Endothelial cell of umbilical vein (primary cell): ENCODE measurements at regions not wholly inside any gene's neighbourhood (a gene's known extent, or its start where the extent isn't known, plus 50 kb on each side); places are given as distances from the start of the nearest gene placed in this dataset.

ENCODE experiments used
- BruUV-seq: library from RNA; stranded (reverse); fragments of 400-500 nt; replicated peaks from 2 replicates; lab custom pipeline; 2021; lab: Mats Ljungman, UMichigan
- CTCF ChIA-PET: fragments of 300-600, 350-600 bp; sonication (Branson Sonifier 250); formaldehyde crosslinking; loops from one replicate; lab custom pipeline; 2021; ENCODE audit warnings: antibody characterized with exemption, inconsistent platforms; lab: Charles Lee
- POLR2A ChIA-PET: fragments of 300-600, 350-600 bp; sonication (Branson Sonifier 250); formaldehyde crosslinking; loops from one replicate; lab custom pipeline; 2021; ENCODE audit warnings: antibody characterized with exemption, inconsistent platforms; lab: Charles Lee
- DNase-seq: peaks from one replicate; pipeline ENCODE4 v3.0.0-alpha.2; 2011; ENCODE audit warnings: low read depth, low spot score
- FAIRE-seq: peaks from 2 replicates; lab custom pipeline; 2011; peaks lifted over from hg19 to GRCh38; lab: Jason Lieb, UNC
- H2AFZ ChIP-seq: 2 replicates; pipeline ENCODE4 v1.6.0; 2012; ENCODE audit warnings: low read depth, low read length, control low read depth, inconsistent platforms
- H3K27ac ChIP-seq: 2 replicates; pipeline ENCODE4 v1.5.1; 2011; ENCODE audit warnings: low read depth, mild to moderate bottlenecking, control low read depth, low read length, moderate library complexity; ENCODE audit not compliant: insufficient read depth
- H3K27me3 ChIP-seq, 2 experiments: 2 replicates each; pipeline versions ENCODE4 v1.6.0 to v1.6.1; 2011; ENCODE audit warnings: low read length in 2 of 2, mixed read lengths in 1 of 2; ENCODE audit not compliant: control insufficient read depth in 2 of 2, insufficient read depth in 2 of 2
- H3K36me3 ChIP-seq, 2 experiments: 2 replicates in 1 of 2; 3 replicates in 1 of 2; pipeline ENCODE4 v1.5.1; 2011; ENCODE audit warnings: low read length in 2 of 2, mild to moderate bottlenecking in 1 of 2, moderate library complexity in 1 of 2; ENCODE audit not compliant: control insufficient read depth in 2 of 2, insufficient read depth in 2 of 2; ENCODE audit errors: extremely low read depth in 1 of 2
- H3K4me1 ChIP-seq: 3 replicates; pipeline ENCODE4 v1.5.1; 2011; ENCODE audit warnings: mild to moderate bottlenecking, low read length; ENCODE audit not compliant: control insufficient read depth, insufficient read depth; ENCODE audit errors: extremely low read depth
- H3K4me2 ChIP-seq: 2 replicates; pipeline ENCODE4 v1.6.1; 2011; ENCODE audit warnings: low read length, control low read depth, mixed read lengths; ENCODE audit not compliant: insufficient read depth
- H3K4me3 ChIP-seq, 3 experiments: fragments of 200-600 bp in 1 of 3; sonication (generic), shearing (Covaris generic) in 1 of 3; replicated peaks in 1 of 3; 2 replicates each; pipeline ENCODE4 v1.5.1; 2011 to 2016; ENCODE audit warnings: control low read depth in 3 of 3, low read length in 3 of 3, mild to moderate bottlenecking in 2 of 3, inconsistent platforms in 1 of 3, low read depth in 1 of 3, moderate library complexity in 1 of 3; ENCODE audit not compliant: insufficient read depth in 1 of 3
- H3K79me2 ChIP-seq: 2 replicates; pipeline ENCODE4 v1.6.0; 2012; ENCODE audit warnings: low read length, inconsistent platforms; ENCODE audit not compliant: control insufficient read depth, insufficient read depth
- H3K9ac ChIP-seq: replicated peaks from 2 replicates; pipeline ENCODE3; 2011; ENCODE audit warnings: low read length, control low read depth; ENCODE audit not compliant: insufficient read depth; ENCODE audit errors: extremely low read depth
- H3K9me1 ChIP-seq: replicated peaks from 3 replicates; pipeline ENCODE4 v1.6.0; 2011; ENCODE audit warnings: mild to moderate bottlenecking, low read length; ENCODE audit not compliant: control insufficient read depth, insufficient read depth; ENCODE audit errors: extremely low read depth
- H3K9me3 ChIP-seq: replicated peaks from 2 replicates; pipeline ENCODE4 v1.5.1; 2012; ENCODE audit warnings: low read length, inconsistent platforms; ENCODE audit not compliant: control insufficient read depth, insufficient read depth
- H4K20me1 ChIP-seq: replicated peaks from 2 replicates; pipeline ENCODE3; 2011; ENCODE audit warnings: mild to moderate bottlenecking, low read length; ENCODE audit not compliant: control insufficient read depth, insufficient read depth; ENCODE audit errors: extremely low read depth
- CTCF ChIP-seq, 2 donors: IDR thresholded peaks; 1 replicate in 1 of 2; 2 replicates in 1 of 2; pipeline ENCODE4 v1.5.1; 2011; ENCODE audit warnings: low read length in 2 of 2, mild to moderate bottlenecking in 2 of 2, moderate library complexity in 2 of 2, control low read depth in 1 of 2, inconsistent platforms in 1 of 2, low read depth in 1 of 2; ENCODE audit not compliant: insufficient read depth in 1 of 2; ENCODE audit errors: extremely low read depth in 1 of 2
- EZH2 ChIP-seq: IDR thresholded peaks from 2 replicates; pipeline ENCODE4 v1.6.1; 2012; ENCODE audit warnings: borderline replicate concordance, low read depth, mild to moderate bottlenecking, moderate library complexity, low read length, inconsistent platforms; ENCODE audit not compliant: severe bottlenecking
- FOS ChIP-seq: IDR thresholded peaks from 2 replicates; pipeline ENCODE4 v1.6.1; 2011; ENCODE audit warnings: mild to moderate bottlenecking, low read length, moderate library complexity, borderline replicate concordance; ENCODE audit not compliant: insufficient read depth
- GATA2 ChIP-seq: IDR thresholded peaks from 2 replicates; pipeline ENCODE4 v1.7.0; 2011; ENCODE audit warnings: low read depth, mild to moderate bottlenecking, moderate library complexity, mixed read lengths, low read length; ENCODE audit not compliant: insufficient read length, insufficient read depth
- JUN ChIP-seq: IDR thresholded peaks from 2 replicates; pipeline ENCODE4 v1.6.1; 2011; ENCODE audit warnings: borderline replicate concordance, low read depth; ENCODE audit not compliant: insufficient read length, insufficient read depth
- MAX ChIP-seq: IDR thresholded peaks from 2 replicates; pipeline ENCODE4 v1.6.1; 2011; ENCODE audit not compliant: insufficient read depth, insufficient read length
- MYC ChIP-seq: IDR thresholded peaks from one replicate; pipeline ENCODE4 v1.6.1; 2011; ENCODE audit warnings: mild to moderate bottlenecking, low read depth, low read length
- POLR2A ChIP-seq: IDR thresholded peaks from 2 replicates; pipeline ENCODE4 v1.6.1; 2012; ENCODE audit warnings: low read depth, mild to moderate bottlenecking, control low read depth, low read length
- POLR2AphosphoS5 ChIP-seq: IDR thresholded peaks from 2 replicates; pipeline ENCODE4 v1.6.1; 2012; ENCODE audit warnings: low read depth, mild to moderate bottlenecking, control low read depth, low read length, moderate library complexity; ENCODE audit not compliant: insufficient read depth
- dilution Hi-C: fragments of 300-500 bp; cut with MboI; formaldehyde crosslinking; loops from one replicate; pipeline ENCODE4 v1.15.0; 2019; ENCODE audit warnings: low sequenced_read_pairs; ENCODE audit not compliant: extremely low pct_ligation_motif_present
- intact Hi-C: fragments of 100-400 bp; cut with micrococcal nuclease; formaldehyde crosslinking; loops from one replicate; pipeline ENCODE4 v1.10.0; 2022

GRCh38 chr6:85078058-85078457 lies 313.7 kb upstream of the TBX18 start:
- H4K20me1 ChIP-seq, result no peaks in the 10 kb centered on the region
- FAIRE-seq (no peak), DNase-seq (peak; percentile 48)
- no peak overlapping the region for H3K9ac ChIP-seq
- intact Hi-C loops, result no loop called here
- no peak overlapping the region for H2AFZ ChIP-seq
- no peak overlapping the region for H3K27ac ChIP-seq
- H3K27me3 ChIP-seq, result peaks cover 7 to 14% of the 10 kb centered on the region in 2 experiments
- no peak overlapping the region for H3K4me3 ChIP-seq
- dilution Hi-C loops, result no loop called here
- no peaks in the 10 kb centered on the region for H3K36me3 ChIP-seq
- ChIA-PET CTCF (interaction anchor here (0.9 to 1.1 kb wide), 4 partner anchors 9 to 405 kb away, joined by 3 to 5 read pairs (median 4); no protein-coding TSS in a partner anchor), POLR2A (no interaction called here)
- peaks cover 7% of the 10 kb centered on the region for H3K4me1 ChIP-seq
- no TSS peak for BruUV-seq
- no peaks in the 10 kb centered on the region for H3K9me3 ChIP-seq
- peak overlapping the region; percentile 42 for H3K4me2 ChIP-seq
- no peaks in the 10 kb centered on the region for H3K79me2 ChIP-seq
- TF ChIP-seq MYC, result no peak
- no peak for TF ChIP-seq POLR2A
- no peak for TF ChIP-seq EZH2
- no peak for TF ChIP-seq POLR2AphosphoS5
- no peak for TF ChIP-seq MAX
- no peak for TF ChIP-seq GATA2
- peak; percentile 29 for TF ChIP-seq JUN
- peak; percentile 66 for TF ChIP-seq FOS
- H3K9me1 ChIP-seq, result no peaks in the 10 kb centered on the region

GRCh38 chr6:85077098-85077497 lies 312.7 kb upstream of the TBX18 start:
- Histone ChIP-seq H3K79me2 (no peaks in the 10 kb centered on the region), H3K4me3 (no peak overlapping the region), H3K9ac (no peak overlapping the region), H3K27ac (no peak overlapping the region), H3K4me2 (no peak overlapping the region), H3K9me3 (no peaks in the 10 kb centered on the region), H3K27me3 (peaks cover 7 to 14% of the 10 kb centered on the region in 2 experiments), H3K9me1 (no peaks in the 10 kb centered on the region), H2AFZ (no peak overlapping the region), H4K20me1 (no peaks in the 10 kb centered on the region), H3K4me1 (peaks cover 7% of the 10 kb centered on the region), H3K36me3 (no peaks in the 10 kb centered on the region)
- ChIA-PET CTCF (interaction anchor here (1.4 kb wide), 1 partner anchor 655 kb away, joined by 3 read pairs; no protein-coding TSS in a partner anchor), POLR2A (no interaction called here)
- intact Hi-C loops, result no loop called here
- BruUV-seq, result no TSS peak
- dilution Hi-C loops, result no loop called here
- FAIRE-seq, result no peak
- DNase-seq, result no peak
- TF ChIP-seq FOS (no peak), JUN (no peak), CTCF (IDR thresholded peaks at IDR 0.05; ENCODE audit: extremely low read depth in 1 of 2, insufficient read depth in 1 of 2, low read depth in 1 of 2, low read length in 2 of 2) (no peak), EZH2 (no peak), MYC (no peak), MAX (no peak), POLR2A (no peak), POLR2AphosphoS5 (no peak), GATA2 (no peak)
